B cell (primary cell): ENCODE measurements at regions not wholly inside any gene's neighbourhood (a gene's known extent, or its start where the extent isn't known, plus 50 kb on each side); places are given as distances from the start of the nearest gene placed in this dataset.

Experiments
- ATAC-seq: fragments of 200-7000 bp; cut with Tn5 transposase; one replicate; pipeline ENCODE4 v1.10.0; 2021; ENCODE audit warnings: low read depth, mild to moderate bottlenecking, moderate number of reproducible peaks, moderate library complexity
- CTCF ChIA-PET: fragments of 350-600 bp; sonication (Branson Sonifier 250); formaldehyde crosslinking; loops from one replicate; lab custom pipeline; 2021; ENCODE audit warnings: antibody characterized with exemption, inconsistent platforms; lab: Charles Lee
- POLR2A ChIA-PET: fragments of 350-600 bp; sonication (Branson Sonifier 250); formaldehyde crosslinking; loops from one replicate; lab custom pipeline; 2021; ENCODE audit warnings: antibody characterized with exemption; lab: Charles Lee
- DNase-seq: peaks from one replicate; pipeline ENCODE4 v3.0.0; 2013
- H2AFZ ChIP-seq: 2 replicates; pipeline ENCODE4 v1.6.1; 2012; ENCODE audit warnings: mild to moderate bottlenecking, low read depth, low read length; ENCODE audit not compliant: insufficient read depth, poor library complexity, severe bottlenecking
- H3K27ac ChIP-seq, 2 donors: 1 replicate in 1 of 2; 2 replicates in 1 of 2; pipeline ENCODE4 v1.5.1; 2012 to 2013; ENCODE audit warnings: low read length in 2 of 2, mild to moderate bottlenecking in 2 of 2, moderate library complexity in 1 of 2
- H3K27me3 ChIP-seq, 4 experiments: fragments of 200-600 bp in 1 of 4; sonication (generic) in 1 of 4; replicated peaks in 1 of 4; 1 replicate in 2 of 4; 2 replicates in 2 of 4; pipeline versions ENCODE4 v1.6.1 to v1.7.0; 2013 to 2016; ENCODE audit warnings: low read length in 3 of 4, mild to moderate bottlenecking in 2 of 4, mixed read lengths in 1 of 4, moderate library complexity in 1 of 4; ENCODE audit not compliant: insufficient read depth in 4 of 4, control insufficient read depth in 3 of 4; ENCODE audit errors: control extremely low read depth in 1 of 4
- H3K36me3 ChIP-seq, 2 experiments: replicated peaks in 1 of 2; 1 replicate in 1 of 2; 2 replicates in 1 of 2; pipeline versions ENCODE4 v1.6.1 to v1.7.1; 2013; ENCODE audit warnings: low read length in 1 of 2; ENCODE audit not compliant: insufficient read depth in 2 of 2, control insufficient read depth in 1 of 2; ENCODE audit errors: control extremely low read depth in 1 of 2, extremely low read depth in 1 of 2
- H3K4me1 ChIP-seq, 2 donors: fragments of 200-600 bp in 1 of 2; sonication (generic) in 1 of 2; 1 replicate in 1 of 2; 2 replicates in 1 of 2; pipeline versions ENCODE4 v1.5.1 to v1.6.1; 2013 to 2017; ENCODE audit warnings: low read length in 2 of 2; ENCODE audit not compliant: control insufficient read depth in 2 of 2, insufficient read depth in 2 of 2
- H3K4me2 ChIP-seq: replicated peaks from 2 replicates; pipeline ENCODE3; 2012; ENCODE audit warnings: mild to moderate bottlenecking, low read depth, low read length; ENCODE audit not compliant: poor library complexity, severe bottlenecking
- H3K4me3 ChIP-seq, 5 experiments: fragments of 200-600 bp in 1 of 5; sonication (generic) in 1 of 5; 1 replicate in 3 of 5; 2 replicates in 2 of 5; pipeline versions ENCODE4 v1.5.1 to v1.7.0; 2011 to 2016; ENCODE audit warnings: low read length in 4 of 5, mild to moderate bottlenecking in 4 of 5, low read depth in 2 of 5, control low read depth in 1 of 5, moderate library complexity in 1 of 5; ENCODE audit not compliant: insufficient read depth in 1 of 5; ENCODE audit errors: control extremely low read depth in 1 of 5, extremely low read depth in 1 of 5
- H3K79me2 ChIP-seq: fragments of 200-600 bp; sonication (generic); one replicate; pipeline ENCODE4 v1.6.0; 2016; ENCODE audit warnings: low read length; ENCODE audit not compliant: control insufficient read depth, insufficient read depth
- H3K9ac ChIP-seq: fragments of 200-600 bp; sonication (generic); 2 replicates; pipeline ENCODE4 v1.6.1; 2017; ENCODE audit warnings: mild to moderate bottlenecking, low read length, moderate library complexity
- H3K9me3 ChIP-seq, 3 donors: one replicate each; pipeline versions ENCODE4 v1.6.1 to v1.7.1; 2013; ENCODE audit warnings: low read length in 2 of 3; ENCODE audit not compliant: control insufficient read depth in 2 of 3, insufficient read depth in 1 of 3; ENCODE audit errors: control extremely low read depth in 1 of 3
- H4K20me1 ChIP-seq: 2 replicates; pipeline ENCODE4 v1.6.0; 2012; ENCODE audit warnings: mild to moderate bottlenecking, low read length; ENCODE audit not compliant: insufficient read depth, control insufficient read depth, poor library complexity, severe bottlenecking
- H3K27ac Mint-ChIP-seq: one replicate; pipeline ENCODE4 v1.8.0; 2021; ENCODE audit warnings: mixed read lengths
- H3K27me3 Mint-ChIP-seq: one replicate; pipeline ENCODE4 v1.8.0; 2021; ENCODE audit warnings: mixed read lengths
- H3K4me1 Mint-ChIP-seq: one replicate; pipeline ENCODE4 v1.8.0; 2021; ENCODE audit warnings: mixed read lengths
- H3K4me3 Mint-ChIP-seq: one replicate; pipeline ENCODE4 v1.8.0; 2021; ENCODE audit warnings: mixed read lengths
- H3K9me3 Mint-ChIP-seq: one replicate; pipeline ENCODE4 v1.8.0; 2022; ENCODE audit warnings: mixed read lengths; ENCODE audit not compliant: insufficient read depth
- CTCF ChIP-seq: fragments of 200-600 bp; IDR thresholded peaks from one replicate; pipeline ENCODE4 v1.8.0; 2022; ENCODE audit warnings: antibody characterized with exemption, mild to moderate bottlenecking
- EZH2 ChIP-seq: IDR thresholded peaks from 2 replicates; pipeline ENCODE4 v1.6.1; 2012; ENCODE audit warnings: borderline replicate concordance, low read depth, mild to moderate bottlenecking, moderate library complexity, low read length; ENCODE audit not compliant: insufficient read depth, poor library complexity, severe bottlenecking
- WGBS: methylation state at CpG from one replicate; pipeline ENCODE4 v1.1.5; 2013; ENCODE audit warnings: missing lambda C conversion rate; ENCODE audit not compliant: insufficient coverage; 5-methylcytosine and 5-hydroxymethylcytosine counted together
- intact Hi-C: fragments of 100-400 bp; cut with micrococcal nuclease; formaldehyde crosslinking; loops from one replicate; pipeline ENCODE4 v1.10.0; 2022

GRCh38 chr1:218835609-218836008, 338.1 kb upstream of the LYPLAL1 start:
- TF ChIP-seq CTCF (no peak), EZH2 (no peak)
- no peaks in the 10 kb centered on the region for H3K79me2 ChIP-seq

GRCh38 chr1:218836264-218836663, 337.4 kb upstream of the LYPLAL1 start:
- no peaks in the 10 kb centered on the region for H3K27me3 Mint-ChIP-seq
- Histone ChIP-seq H3K79me2 (no peaks in the 10 kb centered on the region), H3K9me3 (no peaks in the 10 kb centered on the region), H2AFZ (no peak overlapping the region), H3K9ac (no peak overlapping the region), H4K20me1 (no peaks in the 10 kb centered on the region), H3K4me1 (no peaks in the 10 kb centered on the region), H3K4me2 (no peak overlapping the region), H3K4me3 (no peak overlapping the region), H3K27me3 (no peaks in the 10 kb centered on the region), H3K27ac (no peak overlapping the region), H3K36me3 (no peaks in the 10 kb centered on the region)
- H3K4me1 Mint-ChIP-seq = no peaks in the 10 kb centered on the region
- intact Hi-C loops = no loop called here
- WGBS = no CpG with 5 or more reads among the region's 3 CpGs
- no peaks in the 10 kb centered on the region for H3K9me3 Mint-ChIP-seq
- POLR2A ChIA-PET = no interaction called here
- ATAC-seq (no peak), DNase-seq (no peak)
- CTCF ChIA-PET = no interaction called here
- TF ChIP-seq CTCF (no peak), EZH2 (no peak)
- no peak overlapping the region for H3K27ac Mint-ChIP-seq
- H3K4me3 Mint-ChIP-seq = no peak overlapping the region

More at GRCh38 chr1:218835609-218836008, 338.1 kb upstream of the LYPLAL1 start:
- POLR2A ChIA-PET = no interaction called here
- Histone ChIP-seq H2AFZ (no peak overlapping the region), H3K27me3 (no peaks in the 10 kb centered on the region), H3K27ac (no peak overlapping the region), H3K4me2 (no peak overlapping the region), H3K9ac (no peak overlapping the region), H3K36me3 (no peaks in the 10 kb centered on the region), H3K4me3 (no peak overlapping the region), H3K9me3 (no peaks in the 10 kb centered on the region), H3K4me1 (no peaks in the 10 kb centered on the region), H4K20me1 (no peaks in the 10 kb centered on the region)
- no peak for ATAC-seq
- Mint-ChIP-seq H3K4me3 (no peak overlapping the region), H3K27ac (no peak overlapping the region), H3K9me3 (no peaks in the 10 kb centered on the region), H3K27me3 (no peaks in the 10 kb centered on the region), H3K4me1 (no peaks in the 10 kb centered on the region)
- DNase-seq = no peak
- no CpG with 5 or more reads among the region's 1 CpG for WGBS
- intact Hi-C loops = no loop called here
- CTCF ChIA-PET = no interaction called here
